Type B pancreatic cell (in vitro differentiated cells): ENCODE measurements at regions not wholly inside any gene's neighbourhood (a gene's known extent, or its start where the extent isn't known, plus 50 kb on each side); places are given as distances from the start of the nearest gene placed in this dataset.
A peak's percentile ranks its signal among the peaks of the same experiment; 100 is the strongest.

Source experiments
- DNase-seq: peaks from one replicate; pipeline ENCODE4 v3.0.0; 2021; ENCODE audit warnings: mixed read lengths; ENCODE audit not compliant: unreplicated experiment; ENCODE audit errors: extremely low spot score
- H3K27ac Mint-ChIP-seq: 2 replicates; pipeline ENCODE4 v1.8.0; 2021; ENCODE audit warnings: mild to moderate bottlenecking, mixed read lengths
- H3K27me3 Mint-ChIP-seq: 2 replicates; pipeline ENCODE4 v1.8.0; 2021; ENCODE audit warnings: mixed read lengths
- H3K36me3 Mint-ChIP-seq: 2 replicates; pipeline ENCODE4 v1.8.0; 2021; ENCODE audit warnings: mixed read lengths
- H3K4me1 Mint-ChIP-seq: one replicate; pipeline ENCODE4 v1.8.0; 2021; ENCODE audit warnings: mixed read lengths; ENCODE audit not compliant: unreplicated experiment
- H3K4me3 Mint-ChIP-seq: 2 replicates; pipeline ENCODE4 v1.8.0; 2021; ENCODE audit warnings: mild to moderate bottlenecking, mixed read lengths
- H3K9me3 Mint-ChIP-seq: 2 replicates; pipeline ENCODE4 v1.8.0; 2021; ENCODE audit warnings: mixed read lengths
- CTCF ChIP-seq: fragments of 200-600 bp; sonication (generic); conservative IDR thresholded peaks from 2 replicates; pipeline ENCODE4 v1.5.0; 2021; ENCODE audit warnings: antibody characterized with exemption, mild to moderate bottlenecking

GRCh38 chr3:102156426-102156825, 278.4 kb upstream of the ZPLD1 start:
- no peak for TF ChIP-seq CTCF
- no peak overlapping the region for H3K27ac Mint-ChIP-seq
- no peaks in the 10 kb centered on the region for H3K36me3 Mint-ChIP-seq
- H3K4me3 Mint-ChIP-seq, result no peak overlapping the region
- H3K9me3 Mint-ChIP-seq, result peaks cover 4% of the 10 kb centered on the region
- H3K27me3 Mint-ChIP-seq, result no peaks in the 10 kb centered on the region
- DNase-seq, result no peak
- H3K4me1 Mint-ChIP-seq, result peaks cover 4% of the 10 kb centered on the region

- H3K27me3 Mint-ChIP-seq, result no peaks in the 10 kb centered on the region
- H3K4me3 Mint-ChIP-seq, result no peak overlapping the region
- TF ChIP-seq CTCF, result no peak
- H3K9me3 Mint-ChIP-seq, result no peaks in the 10 kb centered on the region
- DNase-seq, result no peak
- H3K27ac Mint-ChIP-seq, result no peak overlapping the region
- H3K36me3 Mint-ChIP-seq, result no peaks in the 10 kb centered on the region
- peaks cover 16% of the 10 kb centered on the region for H3K4me1 Mint-ChIP-seq
Observed at GRCh38 chr3:102158080-102158740, 276.6 kb upstream of the ZPLD1 start.

GRCh38 chr3:102159810-102160451, 274.9 kb upstream of the ZPLD1 start:
- TF ChIP-seq CTCF, result no peak
- Mint-ChIP-seq H3K4me1 (peaks cover 22% of the 10 kb centered on the region), H3K4me3 (no peak overlapping the region), H3K9me3 (peaks cover 5% of the 10 kb centered on the region), H3K36me3 (peaks cover 4% of the 10 kb centered on the region), H3K27ac (no peak overlapping the region), H3K27me3 (no peaks in the 10 kb centered on the region)
- no peak for DNase-seq

- peaks cover 5% of the 10 kb centered on the region for H3K9me3 Mint-ChIP-seq
- H3K4me1 Mint-ChIP-seq, result peaks cover 22% of the 10 kb centered on the region
- DNase-seq, result no peak
- peaks cover 4% of the 10 kb centered on the region for H3K36me3 Mint-ChIP-seq
- no peaks in the 10 kb centered on the region for H3K27me3 Mint-ChIP-seq
- no peak overlapping the region for H3K27ac Mint-ChIP-seq
- no peak overlapping the region for H3K4me3 Mint-ChIP-seq
- no peak for TF ChIP-seq CTCF
Observed at GRCh38 chr3:102161384-102162006, 273.3 kb upstream of the ZPLD1 start.

GRCh38 chr3:102162251-102162650, 272.6 kb upstream of the ZPLD1 start:
- peaks cover 5% of the 10 kb centered on the region for H3K9me3 Mint-ChIP-seq
- peaks cover 22% of the 10 kb centered on the region for H3K4me1 Mint-ChIP-seq
- H3K4me3 Mint-ChIP-seq, result peak overlapping the region; percentile 14

More at GRCh38 chr3:102162251-102162650, 272.6 kb upstream of the ZPLD1 start:
- Mint-ChIP-seq H3K36me3 (peaks cover 4% of the 10 kb centered on the region), H3K27ac (peak overlapping the region; percentile 77), H3K27me3 (no peaks in the 10 kb centered on the region)
- TF ChIP-seq CTCF, result no peak
- DNase-seq, result no peak
